ENCODE measurements at regions not wholly inside any gene's neighbourhood (a gene's known extent, or its start where the extent isn't known, plus 50 kb on each side); places are given as distances from the start of the nearest gene placed in this dataset.

DNA sequence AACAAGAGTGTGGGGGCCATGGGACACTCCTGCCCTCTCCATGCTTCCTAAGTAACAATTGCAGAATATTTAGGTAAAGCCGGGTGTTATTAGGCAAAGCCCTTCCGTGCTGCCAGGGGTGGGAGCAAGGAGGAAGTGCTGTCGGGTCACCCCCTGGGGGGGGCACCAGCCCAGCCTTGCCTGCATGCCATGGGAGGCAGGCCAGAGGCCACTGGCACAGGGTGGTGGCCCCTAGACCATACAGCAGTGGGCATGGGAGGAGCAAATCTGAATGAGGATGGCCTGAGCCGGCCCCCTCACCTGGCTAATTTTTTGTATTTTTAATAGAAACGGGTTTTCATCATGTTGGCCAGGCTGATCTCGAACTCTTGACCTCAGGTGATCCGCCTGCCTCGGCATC, 355.7 kb upstream of the CDH8 start:
- no peak for TF ChIP-seq CTCF (IDR thresholded peaks at IDR 0.05)
- TF ChIP-seq POLR2A (IDR thresholded peaks at IDR 0.05): no peak
- no peak for TF ChIP-seq POLR2AphosphoS5 (IDR thresholded peaks at IDR 0.05)

Data from prostate gland (tissue), 2 donors.